Stimulated activated CD4-positive, alpha-beta T cell treated with anti-CD3 and anti-CD28 coated beads, Interleukin-1b, Interleukin-23, amount 100 ng/mL, for 24 hours (primary cell): ENCODE measurements at regions not wholly inside any gene's neighbourhood (a gene's known extent, or its start where the extent isn't known, plus 50 kb on each side); places are given as distances from the start of the nearest gene placed in this dataset.
"Not testable (repeated sequence)": the region's sequence is repeated elsewhere in the genome, so short reads cannot be mapped to it uniquely, and the experiment has no call there.

Experiments used
- DNase-seq, 4 experiments: peaks; one replicate each; pipeline ENCODE4 v3.0.0-alpha.2; 2020; ENCODE audit warnings: low read depth in 4 of 4, low spot score in 1 of 4

GRCh38 chr14:38419579-38419978 is 163.7 kb upstream of the CLEC14A start:
- DNase-seq = no peak

- no peak for DNase-seq
These were observed 156.8 kb upstream of the CLEC14A start for GRCh38 chr14:38412654-38413053.

DNA sequence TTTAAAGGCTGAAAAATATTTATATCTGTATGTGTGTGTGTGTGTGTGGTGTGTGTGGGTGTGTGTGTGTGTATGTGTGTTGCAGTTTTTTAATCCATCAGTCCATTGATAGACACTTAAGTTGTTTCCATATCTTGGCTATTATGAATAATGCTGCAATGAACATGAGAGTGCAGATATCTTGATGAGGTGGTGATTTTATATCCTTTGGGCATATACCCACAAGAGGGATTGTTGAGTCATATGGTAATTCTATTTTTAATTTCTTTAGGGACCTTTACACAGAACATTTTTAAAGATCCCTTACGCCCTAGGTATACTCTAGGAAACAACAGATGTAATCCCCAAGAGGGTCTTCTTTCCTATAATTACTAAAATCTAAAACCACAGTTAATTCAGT is 154.5 kb upstream of the CLEC14A start:
- DNase-seq = no peak

DNA sequence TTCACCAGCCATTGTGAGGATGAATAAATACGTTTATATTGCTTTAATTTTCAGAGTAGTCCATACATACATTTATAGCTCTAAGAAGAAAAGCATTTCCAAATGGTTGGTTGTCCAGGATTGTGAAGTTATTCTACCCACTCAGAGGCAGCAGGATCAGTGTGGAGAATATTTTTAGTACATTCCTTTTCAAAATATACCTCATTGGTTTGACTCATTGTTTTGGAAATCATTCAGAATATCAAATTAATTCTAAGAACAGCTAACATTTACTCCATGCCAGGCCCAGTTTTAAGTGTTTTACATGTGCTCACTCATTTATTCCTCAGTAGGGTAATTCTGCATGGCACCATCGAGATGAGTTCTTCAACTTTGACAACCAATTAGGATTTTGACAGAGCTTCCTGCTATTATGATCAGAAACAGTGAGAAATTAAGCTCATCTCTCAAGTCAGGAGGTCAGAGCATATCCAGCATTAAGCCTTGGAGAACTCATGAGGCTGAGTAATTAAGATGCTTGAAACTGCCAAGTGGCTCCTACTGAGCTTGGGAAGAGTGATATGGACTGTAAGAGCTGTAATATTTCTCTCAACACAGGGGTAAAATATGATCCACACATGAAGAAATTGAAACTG is 153.3 kb upstream of the CLEC14A start:
- DNase-seq = no peak

- no peak for DNase-seq
These were observed 150.2 kb upstream of the CLEC14A start for GRCh38 chr14:38405851-38406635.

DNA sequence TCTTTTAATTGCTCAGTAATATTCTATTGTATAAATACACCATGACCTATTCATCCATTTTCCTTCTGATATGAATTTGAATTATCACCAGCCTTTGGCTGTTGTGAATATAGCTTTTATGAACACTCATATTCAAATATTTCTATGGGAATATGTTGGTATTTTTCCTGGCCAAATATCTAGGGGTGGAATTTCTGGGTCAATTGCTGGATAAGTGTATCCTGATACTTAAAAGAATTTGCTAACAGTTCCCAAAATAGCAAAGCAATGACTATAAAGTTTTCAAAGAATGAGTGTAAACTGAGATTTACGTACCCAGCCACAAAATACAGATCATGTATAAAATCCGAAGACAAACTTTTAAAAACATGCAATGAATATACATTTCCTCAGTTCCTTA is 148.7 kb upstream of the CLEC14A start:
- no peak for DNase-seq

- no peak for DNase-seq
These were observed 148.2 kb upstream of the CLEC14A start for GRCh38 chr14:38404100-38404541.

GRCh38 chr14:38400751-38401150 is 144.9 kb upstream of the CLEC14A start:
- no peak for DNase-seq

GRCh38 chr14:38399652-38400051 is 143.8 kb upstream of the CLEC14A start:
- DNase-seq = no peak

DNA sequence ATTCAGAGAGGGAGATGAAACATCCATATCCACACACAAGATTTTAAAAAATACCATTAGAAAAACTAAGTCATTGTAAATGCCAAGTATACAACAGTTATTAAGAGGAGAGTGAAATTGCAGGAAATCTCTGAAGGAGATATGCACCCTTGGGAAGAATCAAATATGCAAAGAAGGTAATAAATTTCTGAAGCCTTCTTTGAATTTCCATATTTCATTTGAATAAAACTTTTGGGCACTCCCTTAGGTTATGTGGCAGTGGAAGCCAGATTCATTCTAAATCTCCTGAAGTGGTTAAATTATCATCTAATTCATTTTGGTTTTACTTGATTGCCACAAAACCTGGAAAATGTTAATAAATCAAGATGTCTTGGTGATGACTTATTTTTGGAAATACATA is 138.9 kb upstream of the CLEC14A start:
- DNase-seq = no peak

GRCh38 chr14:38394064-38394463 is 138.2 kb upstream of the CLEC14A start:
- no peak for DNase-seq

- DNase-seq = no peak
These were observed 135.4 kb upstream of the CLEC14A start for GRCh38 chr14:38391334-38391733.

DNA sequence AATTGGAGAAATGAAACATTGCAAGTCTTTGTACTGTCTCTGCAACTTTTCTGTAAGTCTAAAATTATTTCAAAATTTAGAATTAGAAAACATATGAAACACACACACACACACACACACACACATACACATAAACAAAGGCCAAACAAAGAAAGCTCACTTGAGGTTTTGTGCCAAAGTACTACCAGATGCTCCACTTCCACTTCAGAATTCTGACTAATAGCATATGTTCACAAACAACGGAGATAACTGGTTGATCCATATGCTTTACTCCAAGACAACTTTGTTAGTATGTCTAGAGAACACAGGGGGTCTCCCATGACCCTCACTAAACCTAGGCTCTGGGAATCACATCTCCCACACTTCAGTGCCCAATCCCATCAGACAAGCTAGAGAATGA is 133.8 kb upstream of the CLEC14A start:
- no peak for DNase-seq

DNA sequence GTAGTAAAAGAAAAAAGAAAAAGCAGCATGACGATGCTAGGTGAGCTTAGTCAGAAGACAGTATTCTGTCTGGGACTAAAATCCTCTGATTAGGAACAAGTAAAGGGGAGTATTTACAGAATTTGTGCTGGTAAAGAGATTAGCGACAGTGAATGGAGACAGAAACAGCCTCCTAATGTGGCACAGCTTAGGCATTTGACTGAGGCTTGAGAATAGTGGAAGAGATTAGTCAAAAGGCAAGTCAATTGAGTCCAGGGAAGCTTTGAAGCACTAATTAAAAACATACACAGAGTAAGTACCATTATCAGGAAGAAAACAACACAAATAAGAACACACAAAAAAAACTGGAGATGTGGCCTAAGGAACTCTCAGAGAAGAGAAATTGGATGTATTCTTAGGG is 131.9 kb upstream of the CLEC14A start:
- DNase-seq = no peak

GRCh38 chr14:38385836-38386235 is 129.9 kb upstream of the CLEC14A start:
- DNase-seq = no peak

GRCh38 chr14:38385343-38385742 is 129.4 kb upstream of the CLEC14A start:
- DNase-seq = no peak

DNA sequence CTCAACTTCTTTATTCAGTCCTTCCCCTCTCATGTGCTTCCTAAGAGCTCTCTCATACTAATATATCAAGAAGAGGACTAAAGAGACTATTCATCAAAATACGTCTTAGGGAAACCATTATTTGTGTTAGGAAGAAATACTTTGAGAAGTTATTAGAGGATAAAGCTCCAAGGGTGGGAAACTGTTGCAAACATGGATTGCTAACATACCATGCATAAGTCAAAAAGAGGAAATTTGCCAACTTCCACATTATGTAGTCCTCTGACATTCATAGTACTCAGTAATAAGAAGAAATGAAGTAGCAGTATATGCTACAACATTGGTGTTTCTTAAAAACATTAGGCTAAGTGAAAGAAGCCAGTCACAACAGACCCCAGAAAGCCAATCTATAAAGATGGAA is 128.8 kb upstream of the CLEC14A start:
- DNase-seq = no peak

DNA sequence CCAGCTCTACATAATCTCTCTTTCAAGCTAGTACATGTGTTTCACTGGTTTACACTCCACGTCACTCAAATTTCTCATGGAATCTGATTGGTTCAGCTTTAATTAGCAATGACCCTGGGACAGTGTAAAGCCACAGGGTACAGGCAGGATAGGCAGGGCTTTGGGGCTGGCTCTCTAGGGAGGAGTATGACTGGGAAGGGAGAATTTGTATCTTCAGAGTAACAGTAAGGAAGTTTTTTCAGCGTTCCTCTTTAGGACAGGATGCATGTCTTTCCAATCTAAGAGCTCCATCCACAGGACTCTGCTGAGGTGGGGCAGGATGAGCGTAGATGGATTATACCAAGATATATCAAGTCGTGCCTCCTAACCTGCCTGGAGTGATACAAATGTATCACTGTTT is 112.0 kb upstream of the CLEC14A start:
- no peak for DNase-seq

DNA sequence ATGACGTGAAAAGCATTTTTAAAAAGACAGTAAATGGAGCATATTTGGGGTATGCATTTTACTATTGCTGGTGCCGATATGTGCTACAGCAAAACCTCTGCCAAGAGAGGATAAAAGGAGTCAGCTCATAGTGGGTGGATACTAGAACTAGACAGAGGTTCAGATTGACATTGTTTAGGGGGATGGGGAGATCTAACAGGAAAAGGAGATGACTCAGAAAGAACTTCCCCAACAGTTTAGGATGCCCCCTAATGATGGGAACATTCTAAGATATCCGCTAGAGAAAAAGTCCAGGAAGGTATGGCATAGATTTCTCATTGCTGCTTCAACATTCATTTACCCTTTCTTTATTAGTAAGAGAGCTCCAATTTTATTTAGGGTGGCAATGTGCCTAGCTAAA is 110.5 kb upstream of the CLEC14A start:
- no peak for DNase-seq

DNA sequence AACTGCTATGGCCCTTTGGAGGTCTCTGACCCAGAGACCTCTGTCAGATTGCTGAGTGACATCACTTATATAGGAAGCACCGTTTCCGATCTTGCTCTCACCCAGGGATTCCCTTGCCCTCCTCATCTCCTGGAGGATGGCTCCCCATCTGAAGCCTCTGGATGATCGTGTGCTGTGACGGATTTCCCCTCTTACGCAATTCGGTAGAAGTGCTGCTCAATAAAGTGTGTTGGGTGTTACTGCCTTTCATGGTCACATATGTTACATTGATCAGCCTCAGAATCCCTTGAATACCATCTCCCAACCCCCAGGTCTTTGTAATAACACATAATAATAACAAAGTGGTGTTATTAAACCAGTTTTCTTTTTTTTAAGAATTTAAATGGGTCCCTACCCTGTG is 107.3 kb upstream of the CLEC14A start:
- no peak for DNase-seq

DNA sequence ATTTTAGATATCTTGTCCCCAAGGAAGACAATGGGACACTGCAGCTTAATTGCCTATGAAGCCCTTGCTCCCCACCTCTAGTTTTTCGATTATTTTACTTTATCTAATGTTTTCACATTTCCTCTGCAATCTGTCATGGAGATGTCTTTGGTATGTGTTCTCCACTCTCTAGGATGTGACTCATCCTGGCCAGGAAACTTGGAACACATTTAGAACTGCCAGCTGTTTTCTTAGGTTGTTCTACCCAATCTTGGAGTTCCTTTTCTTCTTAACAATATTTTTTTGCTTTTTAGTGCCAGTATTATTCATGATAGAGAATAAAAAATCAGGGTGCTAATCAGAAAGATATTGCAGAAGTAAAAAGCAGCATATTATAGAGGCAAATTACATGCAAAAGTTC is 101.7 kb upstream of the CLEC14A start:
- no peak for DNase-seq

DNA sequence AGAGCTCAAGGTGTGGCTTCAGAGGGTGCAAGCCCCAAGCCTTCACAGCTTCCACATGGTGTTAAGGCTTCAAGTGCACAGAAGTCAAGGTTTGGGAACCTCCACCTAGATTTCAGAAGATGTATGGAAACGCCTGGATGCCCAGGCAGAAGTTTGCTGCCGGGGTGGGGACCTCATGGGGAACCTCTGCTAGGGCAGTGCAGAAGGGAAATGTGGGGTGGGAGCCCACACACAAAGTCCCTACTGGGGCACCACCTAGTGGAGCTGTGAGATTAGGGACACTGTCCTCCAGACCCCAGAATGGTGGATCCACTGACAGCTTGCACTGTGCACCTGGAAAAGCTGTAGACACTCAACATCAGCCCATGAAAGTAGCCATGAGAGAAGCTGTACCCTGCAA is 99.6 kb upstream of the CLEC14A start:
- not testable (repeated sequence) for DNase-seq

DNA sequence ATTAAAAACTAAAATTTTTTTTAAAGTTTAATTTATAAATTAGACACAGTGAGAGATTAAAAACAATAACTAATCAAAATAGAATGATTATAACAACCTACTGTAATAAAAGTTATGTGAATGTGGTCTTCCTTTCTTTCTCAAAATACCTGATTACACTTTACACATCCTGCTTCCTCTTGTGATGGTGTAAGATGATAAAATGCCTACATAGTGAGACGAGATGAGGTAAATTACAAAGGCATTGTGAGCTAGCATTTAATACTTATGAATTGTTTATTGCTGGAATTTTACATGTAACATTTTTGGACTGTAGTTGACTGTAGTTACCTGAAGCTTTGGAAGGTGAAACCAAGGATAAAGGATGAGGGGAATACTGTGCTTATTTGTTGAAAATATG is 94.2 kb upstream of the CLEC14A start:
- DNase-seq = no peak
